HG03196 (cell line): ENCODE measurements at regions not wholly inside any gene's neighbourhood (a gene's known extent, or its start where the extent isn't known, plus 50 kb on each side); places are given as distances from the start of the nearest gene placed in this dataset.

Experiments used
- ATAC-seq: cut with Tn5 transposase; IDR thresholded peaks from one replicate; pipeline ENCODE4 v1.9.1; 2021; ENCODE audit not compliant: unreplicated experiment

- no peak for ATAC-seq
These were observed 1076.2 kb downstream of the TSN start for GRCh38 chr2:122831649-122832048.

DNA sequence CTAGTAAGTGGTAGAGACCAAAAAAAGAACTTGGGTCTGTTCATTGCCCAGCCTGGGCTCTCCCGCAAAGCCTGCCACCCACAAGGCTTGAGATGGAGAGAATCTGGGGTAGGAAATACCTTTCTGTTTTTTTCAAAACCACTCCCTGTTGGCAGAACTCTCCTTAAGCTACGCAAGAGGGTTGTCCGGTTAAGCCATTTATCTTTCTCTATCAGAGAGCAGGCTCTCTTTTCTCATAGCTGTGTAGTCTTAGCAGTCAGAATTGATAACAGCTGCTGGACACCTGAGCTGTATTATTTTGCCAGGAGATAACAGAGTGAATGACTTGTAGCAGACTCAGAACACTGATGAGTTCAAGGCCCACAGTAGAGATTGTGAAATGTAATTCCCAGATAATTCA, 1088.1 kb downstream of the TSN start:
- ATAC-seq, result no peak

DNA sequence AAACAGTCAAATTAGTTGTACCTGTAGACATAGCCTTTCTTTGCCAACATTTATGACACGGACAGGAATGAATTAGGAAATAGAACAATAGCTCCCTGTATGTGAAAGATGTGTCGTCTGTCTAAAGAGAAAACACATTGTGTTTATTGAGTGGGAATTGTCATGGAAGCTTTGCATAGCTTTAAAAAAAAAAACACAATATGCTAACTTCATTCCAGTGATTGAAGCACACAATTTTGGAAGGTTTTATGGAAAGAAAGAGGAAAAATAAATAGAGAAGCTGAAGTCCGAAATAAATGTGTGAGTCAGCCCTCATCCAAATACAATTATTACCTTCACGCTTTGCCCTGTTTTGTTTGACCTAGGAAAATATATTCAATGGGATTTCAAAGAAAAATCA, 1095.7 kb downstream of the TSN start:
- ATAC-seq, result no peak

DNA sequence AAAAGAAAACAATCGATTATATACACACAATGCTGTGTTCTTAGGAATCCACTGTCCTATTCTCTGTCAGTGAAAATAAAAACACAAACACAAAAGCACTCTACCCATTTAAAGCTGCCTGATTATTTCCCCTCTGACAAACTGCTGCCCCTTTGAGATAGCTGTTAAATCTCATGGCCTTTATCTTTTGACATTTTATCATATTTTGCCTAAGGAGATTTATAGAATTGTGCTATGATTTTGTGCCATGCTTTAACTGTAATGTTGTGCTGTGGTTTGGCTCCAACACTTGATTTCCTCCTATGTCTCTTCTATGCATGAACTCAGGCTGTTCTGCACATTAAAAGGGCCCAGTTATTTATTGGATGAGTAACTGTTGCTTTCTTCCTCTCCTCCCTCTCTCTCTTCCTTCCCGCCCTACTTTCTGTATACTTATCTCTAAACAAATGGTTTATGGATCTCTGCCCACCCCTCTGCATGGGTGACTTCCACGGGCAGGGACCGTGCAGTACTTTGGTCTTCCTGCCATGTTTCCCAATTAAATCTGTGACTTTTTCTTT, 1096.6 kb downstream of the TSN start:
- ATAC-seq, result no peak

DNA sequence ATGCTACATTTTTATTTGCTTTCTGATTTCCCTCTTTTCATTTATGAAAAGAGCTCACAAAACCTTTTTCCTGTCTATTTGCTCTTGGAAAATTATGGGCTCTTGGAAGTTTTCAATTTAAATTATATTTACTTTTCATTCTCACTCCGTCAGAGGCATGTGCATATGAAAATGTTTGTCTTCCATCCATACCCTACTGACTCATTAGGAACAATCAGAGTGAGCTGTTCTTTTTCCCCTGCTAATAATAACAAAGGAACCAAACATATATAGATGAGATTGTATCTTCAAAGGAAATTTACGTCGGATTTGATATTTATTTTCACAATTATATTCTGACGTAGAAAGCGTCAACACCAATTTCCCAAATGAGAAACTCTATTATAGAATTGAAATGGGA, 1101.2 kb downstream of the TSN start:
- ATAC-seq, result no peak

- no peak for ATAC-seq
These were observed 1102.7 kb downstream of the TSN start for GRCh38 chr2:122858075-122858702.

GRCh38 chr2:122858813-122859212, 1103.4 kb downstream of the TSN start:
- ATAC-seq, result no peak

DNA sequence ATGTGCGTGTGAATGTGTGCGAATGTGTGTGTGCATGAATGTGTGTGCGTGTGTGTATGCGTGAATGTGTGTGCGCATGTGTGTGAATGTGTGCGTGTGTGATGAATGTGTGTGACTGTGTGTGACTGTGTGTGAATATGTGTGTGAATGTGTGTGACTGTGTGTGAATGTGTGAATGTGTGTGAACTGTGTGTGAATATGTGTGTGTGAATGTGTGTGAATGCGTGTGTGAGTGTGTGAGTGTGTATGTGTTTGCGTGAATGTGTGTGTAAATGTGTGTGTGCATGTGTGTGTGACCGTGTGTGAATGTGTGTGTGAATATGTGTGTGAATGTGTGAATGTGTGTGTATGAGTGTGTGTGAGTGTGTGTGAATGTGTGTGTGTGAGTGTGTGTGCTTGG, 1103.8 kb downstream of the TSN start:
- ATAC-seq, result no peak

DNA sequence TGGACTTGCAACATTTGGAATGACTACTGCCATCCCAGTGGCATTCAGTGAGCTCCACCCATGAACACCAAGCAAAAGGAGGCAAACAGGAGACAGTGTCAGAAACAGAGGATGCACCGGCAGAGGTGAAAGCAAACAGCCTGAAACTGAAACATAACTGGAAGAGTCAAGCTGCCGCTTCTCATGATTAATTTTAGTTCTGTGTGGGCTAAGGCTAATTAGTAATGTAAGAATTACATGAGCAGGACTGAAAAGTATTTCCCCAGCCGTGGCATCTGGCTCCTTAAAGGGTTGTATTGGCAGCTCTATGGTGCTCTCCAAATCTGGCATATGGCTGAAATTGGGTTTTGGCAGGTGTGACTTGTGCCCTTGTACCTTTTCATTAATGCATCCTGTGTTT, 1108.1 kb downstream of the TSN start:
- no peak for ATAC-seq

DNA sequence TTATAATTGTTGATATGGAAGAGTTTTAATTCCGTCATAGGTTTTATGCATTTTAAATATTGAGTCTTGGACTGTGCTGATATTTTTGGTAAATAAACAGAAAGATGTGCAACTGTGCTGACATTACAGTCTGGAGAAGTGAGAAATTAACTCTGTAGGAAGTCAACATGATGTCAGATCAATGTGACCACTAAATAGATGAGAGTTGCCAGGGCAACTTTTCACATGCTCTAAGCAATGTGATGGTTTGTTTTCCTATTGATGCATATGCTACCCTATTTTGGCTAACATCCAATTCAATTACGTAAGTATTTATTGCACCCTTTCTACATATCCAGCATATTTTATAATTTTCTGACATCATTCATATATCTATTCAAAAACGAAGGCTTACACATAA, 1109.3 kb downstream of the TSN start:
- no peak for ATAC-seq

GRCh38 chr2:122866095-122866494, 1110.6 kb downstream of the TSN start:
- ATAC-seq, result no peak

GRCh38 chr2:122867941-122868340, 1112.5 kb downstream of the TSN start:
- no peak for ATAC-seq

DNA sequence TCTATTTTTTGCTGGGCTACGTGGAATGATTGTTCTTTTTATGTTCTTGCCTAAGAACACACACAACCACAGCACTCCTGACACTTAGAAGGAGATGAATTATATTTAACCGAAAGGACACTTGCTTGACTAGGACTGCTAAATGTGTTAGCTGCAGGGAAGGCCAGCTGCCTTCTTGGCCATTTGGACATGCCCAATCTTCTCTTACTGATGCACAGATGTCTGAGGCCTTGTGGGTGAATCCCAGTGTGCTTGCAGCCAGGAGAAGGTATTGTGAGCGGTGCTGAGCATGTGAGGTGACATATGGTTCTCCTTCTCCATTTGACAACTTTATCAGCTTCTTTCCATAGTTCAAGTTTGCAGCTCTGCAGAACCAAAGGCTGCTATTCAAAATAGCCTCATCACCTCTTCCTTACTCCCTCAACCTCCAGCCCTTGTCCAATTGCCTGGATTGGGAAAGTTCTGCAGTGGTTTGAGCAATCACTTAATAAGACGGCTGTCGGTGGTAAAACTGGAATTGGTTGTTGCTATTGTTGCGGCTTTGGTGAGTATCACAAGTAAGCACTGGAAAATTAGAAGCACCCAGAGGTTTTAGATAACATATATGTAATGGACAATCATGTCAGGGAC, 1113.3 kb downstream of the TSN start:
- ATAC-seq, result no peak

DNA sequence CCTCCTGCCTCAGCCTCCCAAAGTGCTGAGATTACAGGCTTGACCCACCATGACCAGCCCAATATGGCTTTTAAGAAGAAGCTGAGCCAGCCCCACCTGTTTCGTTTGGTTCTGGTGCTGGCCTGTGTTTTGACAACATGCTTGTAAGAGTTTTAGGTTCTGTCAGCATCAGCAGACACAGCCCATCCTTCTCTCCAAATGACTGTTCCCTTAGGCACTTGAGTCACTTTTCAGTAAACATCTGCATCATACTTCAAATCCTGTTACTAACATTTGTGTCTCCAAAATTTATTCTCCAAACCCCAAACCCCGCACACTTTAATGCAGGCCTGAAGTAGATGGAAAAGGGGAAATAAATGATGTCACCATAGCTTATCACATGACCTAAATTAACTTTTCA, 1118.5 kb downstream of the TSN start:
- no peak for ATAC-seq

- ATAC-seq, result no peak
These were observed 1119.8 kb downstream of the TSN start for GRCh38 chr2:122875091-122875865.

GRCh38 chr2:122883849-122884248, 1128.4 kb downstream of the TSN start:
- no peak for ATAC-seq

DNA sequence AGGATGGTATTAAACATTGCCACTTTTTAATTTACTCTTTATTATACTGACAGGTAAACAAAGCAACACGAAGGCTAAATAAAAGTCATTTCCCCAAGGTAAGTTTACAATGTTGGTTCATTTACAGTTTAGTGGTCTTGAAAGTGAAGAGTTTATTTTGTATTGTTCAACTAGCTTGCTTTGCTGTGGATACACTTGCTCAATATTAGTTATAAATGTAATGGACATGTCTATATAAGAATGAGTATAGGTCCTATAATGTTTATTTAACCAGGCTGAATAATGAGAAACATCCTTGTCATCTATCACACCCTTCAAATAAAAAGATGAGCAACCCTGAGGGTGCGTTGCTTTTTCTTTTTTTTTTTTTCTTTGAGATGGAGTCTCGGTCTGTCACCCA, 1129.4 kb downstream of the TSN start:
- ATAC-seq, result no peak

DNA sequence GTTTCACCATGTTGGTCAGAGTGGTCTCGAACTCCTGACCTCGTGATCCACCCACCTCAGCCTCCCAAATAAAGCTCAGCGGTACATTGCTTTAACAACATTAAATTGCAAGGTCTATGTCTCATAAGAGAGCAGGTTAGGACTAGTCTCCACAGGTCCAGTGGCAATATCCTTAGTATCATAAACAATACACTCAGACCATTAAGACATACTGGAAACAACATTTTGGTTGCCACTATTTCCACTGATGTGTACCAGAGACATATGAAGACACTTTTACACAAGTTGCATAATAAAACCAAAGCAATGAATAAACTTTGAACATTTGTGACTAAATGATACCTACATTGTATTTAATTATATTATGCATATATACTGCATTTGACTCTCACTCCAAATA, 1130.0 kb downstream of the TSN start:
- ATAC-seq, result no peak

- no peak for ATAC-seq
These were observed 1131.2 kb downstream of the TSN start for GRCh38 chr2:122886479-122887145.

GRCh38 chr2:122899614-122900013, 1125.5 kb upstream of the CNTNAP5 start:
- no peak for ATAC-seq

- no peak for ATAC-seq
These were observed 1119.7 kb upstream of the CNTNAP5 start for GRCh38 chr2:122905431-122905830.

DNA sequence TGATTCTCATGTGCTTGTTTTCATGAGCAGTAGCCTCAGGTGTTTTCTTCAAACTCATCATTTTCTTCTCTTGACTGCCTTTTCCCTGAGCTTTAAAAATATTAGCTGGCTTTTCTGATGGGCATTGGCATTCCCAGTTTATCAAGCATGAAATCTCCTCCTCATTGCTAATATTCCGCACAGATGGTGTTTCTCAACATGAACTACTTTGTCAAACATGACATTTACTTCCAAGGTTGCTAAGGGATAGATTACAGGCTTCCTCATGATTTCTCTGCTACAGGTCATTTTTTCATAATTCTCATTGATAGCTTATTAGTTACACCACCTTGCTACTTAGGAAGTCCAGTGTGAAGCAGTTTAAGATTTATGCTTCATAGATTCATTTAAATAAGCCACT, 1116.9 kb upstream of the CNTNAP5 start:
- ATAC-seq, result no peak
